AG09309 (cell line): ENCODE measurements at regions not wholly inside any gene's neighbourhood (a gene's known extent, or its start where the extent isn't known, plus 50 kb on each side); places are given as distances from the start of the nearest gene placed in this dataset.

Source experiments
- DNase-seq: peaks from one replicate; pipeline ENCODE4 v3.0.0-alpha.2; 2010; ENCODE audit warnings: low read depth
- H3K4me3 ChIP-seq: 2 replicates; pipeline ENCODE4 v1.5.1; 2011; ENCODE audit warnings: mild to moderate bottlenecking, low read depth, low read length, moderate library complexity; ENCODE audit not compliant: control insufficient read depth
- CTCF ChIP-seq: IDR thresholded peaks from 2 replicates; pipeline ENCODE4 v1.5.1; 2011; ENCODE audit warnings: mild to moderate bottlenecking, low read depth, low read length, inconsistent platforms; ENCODE audit not compliant: insufficient read depth, control insufficient read depth; ENCODE audit errors: missing control alignments

GRCh38 chr2:193326296-193326695 is 1131.6 kb upstream of the TMEFF2 start:
- no peak overlapping the region for H3K4me3 ChIP-seq
- peak; percentile 7 for DNase-seq
- TF ChIP-seq CTCF = no peak

- no peak for TF ChIP-seq CTCF
- no peak overlapping the region for H3K4me3 ChIP-seq
- no peak for DNase-seq
Measured at GRCh38 chr2:193315428-193316091, 1120.8 kb upstream of the TMEFF2 start.

- TF ChIP-seq CTCF = no peak
- H3K4me3 ChIP-seq = no peak overlapping the region
- no peak for DNase-seq
Measured at GRCh38 chr2:193303464-193303863, 1108.7 kb upstream of the TMEFF2 start.

- no peak for TF ChIP-seq CTCF
- DNase-seq = no peak
- H3K4me3 ChIP-seq = no peak overlapping the region
Measured at GRCh38 chr2:193294371-193294770, 1099.6 kb upstream of the TMEFF2 start.

- no peak for TF ChIP-seq CTCF
- no peak for DNase-seq
Measured at GRCh38 chr2:193279361-193279760, 1084.6 kb upstream of the TMEFF2 start.

GRCh38 chr2:193276988-193277387 is 1082.3 kb upstream of the TMEFF2 start:
- H3K4me3 ChIP-seq = no peak overlapping the region
- TF ChIP-seq CTCF = no peak
- no peak for DNase-seq

More at GRCh38 chr2:193279361-193279760, 1084.6 kb upstream of the TMEFF2 start:
- H3K4me3 ChIP-seq = no peak overlapping the region
